IMR-90 (cell line): ENCODE measurements at regions not wholly inside any gene's neighbourhood (a gene's known extent, or its start where the extent isn't known, plus 50 kb on each side); places are given as distances from the start of the nearest gene placed in this dataset.

Experiments
- ATAC-seq: fragments of 200-7000 bp; cut with Tn5 transposase; 2 replicates; pipeline ENCODE4 v1.9.1; 2020; ENCODE audit warnings: low read depth, mild to moderate bottlenecking, moderate library complexity
- BruUV-seq: library from RNA; stranded (reverse); fragments of 400-500 nt; replicated peaks from 2 replicates; lab custom pipeline; 2021; lab: Mats Ljungman, UMichigan
- CTCF ChIA-PET: fragments of 300-600 bp; formaldehyde crosslinking; extraction: SDS; loops from one replicate; lab custom pipeline; 2021; ENCODE audit warnings: antibody characterized with exemption; lab: Yijun Ruan, JAX
- POLR2A ChIA-PET: fragments of 300-600 bp; sonication (Branson Sonifier 250); formaldehyde crosslinking; loops from one replicate; lab custom pipeline; 2022; ENCODE audit warnings: antibody characterized with exemption; ENCODE audit not compliant: unreplicated experiment; lab: Charles Lee
- DNase-seq: peaks from one replicate; pipeline ENCODE4 v3.0.0; 2013
- H2AFZ ChIP-seq: replicated peaks from 2 replicates; pipeline ENCODE3; 2013; ENCODE audit warnings: low read length, mild to moderate bottlenecking; ENCODE audit not compliant: poor library complexity
- H2AK5ac ChIP-seq: 2 replicates; pipeline ENCODE4 v1.6.1; 2013; ENCODE audit warnings: low read depth, low read length, inconsistent platforms
- H2AK9ac ChIP-seq: replicated peaks from 2 replicates; pipeline ENCODE3; 2013; ENCODE audit warnings: mild to moderate bottlenecking, low read depth, low read length, moderate library complexity; ENCODE audit not compliant: poor library complexity
- H2BK120ac ChIP-seq: 2 replicates; pipeline ENCODE4 v1.6.1; 2013; ENCODE audit warnings: low read depth, low read length, inconsistent platforms
- H2BK15ac ChIP-seq: 3 replicates; pipeline ENCODE4 v1.6.1; 2013; ENCODE audit warnings: low read depth, low read length, inconsistent platforms
- H2BK20ac ChIP-seq: 2 replicates; pipeline ENCODE4 v1.6.1; 2013; ENCODE audit warnings: low read depth, mild to moderate bottlenecking, inconsistent platforms, low read length, moderate library complexity
- H2BK5ac ChIP-seq: 2 replicates; pipeline ENCODE4 v1.6.1; 2013; ENCODE audit warnings: mild to moderate bottlenecking, low read depth, low read length, inconsistent platforms; ENCODE audit not compliant: poor library complexity, severe bottlenecking
- H3K14ac ChIP-seq: replicated peaks from 2 replicates; pipeline ENCODE4 v1.6.1; 2013; ENCODE audit warnings: low read depth, low read length, inconsistent platforms
- H3K18ac ChIP-seq: 2 replicates; pipeline ENCODE4 v1.6.1; 2013; ENCODE audit warnings: low read depth, low read length, control low read depth
- H3K23ac ChIP-seq: 2 replicates; pipeline ENCODE4 v1.6.1; 2013; ENCODE audit warnings: low read depth, low read length, inconsistent platforms
- H3K27ac ChIP-seq: 2 replicates; pipeline ENCODE4 v1.5.1; 2013; ENCODE audit warnings: mild to moderate bottlenecking, control low read depth, low read length; ENCODE audit not compliant: insufficient read depth
- H3K27me3 ChIP-seq: 2 replicates; pipeline ENCODE4 v1.6.1; 2013; ENCODE audit warnings: low read length; ENCODE audit not compliant: control insufficient read depth, insufficient read depth
- H3K36me3 ChIP-seq: 2 replicates; pipeline ENCODE4 v1.6.1; 2013; ENCODE audit warnings: low read length, mixed read lengths; ENCODE audit not compliant: control insufficient read depth, insufficient read depth
- H3K4ac ChIP-seq: 2 replicates; pipeline ENCODE4 v1.6.1; 2013; ENCODE audit warnings: low read depth, low read length, inconsistent platforms
- H3K4me1 ChIP-seq: 2 replicates; pipeline ENCODE4 v1.6.1; 2013; ENCODE audit warnings: low read length, mixed read lengths; ENCODE audit not compliant: control insufficient read depth, insufficient read depth
- H3K4me2 ChIP-seq: 2 replicates; pipeline ENCODE4 v1.6.1; 2013; ENCODE audit warnings: low read depth, mild to moderate bottlenecking, control low read depth, low read length, moderate library complexity
- H3K4me3 ChIP-seq: 2 replicates; pipeline ENCODE4 v1.5.1; 2013; ENCODE audit warnings: low read depth, mild to moderate bottlenecking, control low read depth, low read length, moderate library complexity; ENCODE audit not compliant: insufficient read depth
- H3K56ac ChIP-seq: 2 replicates; pipeline ENCODE4 v1.6.1; 2013; ENCODE audit warnings: low read length, inconsistent platforms; ENCODE audit not compliant: insufficient read depth; ENCODE audit errors: extremely low read depth
- H3K79me1 ChIP-seq, 2 experiments: 2 replicates each; pipeline ENCODE4 v1.6.1; 2013; ENCODE audit warnings: low read length in 2 of 2, inconsistent platforms in 1 of 2, low read depth in 1 of 2
- H3K9ac ChIP-seq: 2 replicates; pipeline ENCODE4 v1.6.1; 2013; ENCODE audit warnings: low read depth, low read length, control low read depth
- H3K9me1 ChIP-seq: 2 replicates; pipeline ENCODE4 v1.6.1; 2013; ENCODE audit warnings: low read length, inconsistent platforms; ENCODE audit not compliant: insufficient read depth
- H3K9me3 ChIP-seq: 2 replicates; pipeline ENCODE4 v1.6.1; 2013; ENCODE audit warnings: low read length; ENCODE audit not compliant: control insufficient read depth, insufficient read depth
- H4K20me1 ChIP-seq: 2 replicates; pipeline ENCODE4 v1.6.1; 2013; ENCODE audit warnings: low read length, inconsistent platforms; ENCODE audit not compliant: insufficient read depth
- H4K5ac ChIP-seq: 2 replicates; pipeline ENCODE4 v1.6.1; 2013; ENCODE audit warnings: mild to moderate bottlenecking, low read depth, low read length, control low read depth
- H4K8ac ChIP-seq, 2 experiments: 2 replicates each; pipeline ENCODE4 v1.6.1; 2013; ENCODE audit warnings: low read depth in 2 of 2, low read length in 2 of 2, control low read depth in 1 of 2, inconsistent platforms in 1 of 2
- H4K91ac ChIP-seq: 2 replicates; pipeline ENCODE4 v1.6.1; 2013; ENCODE audit warnings: low read depth, low read length, inconsistent platforms; ENCODE audit not compliant: insufficient read depth
- BHLHE40 ChIP-seq: fragments of 150-350 bp; IDR thresholded peaks from 2 replicates; pipeline ENCODE4 v1.6.1; 2016; ENCODE audit warnings: mild to moderate bottlenecking, low read depth, low read length
- CEBPB ChIP-seq: IDR thresholded peaks from 2 replicates; pipeline ENCODE4 v1.6.1; 2012; ENCODE audit warnings: low read depth, low read length, improper control_type of control experiment
- CHD1 ChIP-seq: IDR thresholded peaks from 2 replicates; pipeline ENCODE4 v1.6.1; 2012; ENCODE audit warnings: low read depth, low read length, improper control_type of control experiment
- MAFK ChIP-seq: IDR thresholded peaks from 2 replicates; pipeline ENCODE4 v1.6.1; 2012; ENCODE audit warnings: low read depth, low read length, improper control_type of control experiment
- MAZ ChIP-seq: IDR thresholded peaks from 2 replicates; pipeline ENCODE4 v1.6.1; 2012; ENCODE audit warnings: low read depth, mild to moderate bottlenecking, low read length, improper control_type of control experiment, moderate library complexity, borderline replicate concordance
- MXI1 ChIP-seq: IDR thresholded peaks from 2 replicates; pipeline ENCODE4 v1.6.1; 2012; ENCODE audit warnings: low read depth, mild to moderate bottlenecking, low read length, moderate library complexity, borderline replicate concordance
- NFE2L2 ChIP-seq: fragments of 150-350 bp; IDR thresholded peaks from 2 replicates; pipeline ENCODE4 v1.6.1; 2016; ENCODE audit warnings: low read depth, mild to moderate bottlenecking, low read length
- POLR2A ChIP-seq: IDR thresholded peaks from 2 replicates; pipeline ENCODE4 v1.6.1; 2012; ENCODE audit warnings: mild to moderate bottlenecking, low read depth, low read length
- RAD21 ChIP-seq: IDR thresholded peaks from 2 replicates; pipeline ENCODE4 v1.6.1; 2012; ENCODE audit warnings: low read length, improper control_type of control experiment
- RCOR1 ChIP-seq: IDR thresholded peaks from 2 replicates; pipeline ENCODE4 v1.6.1; 2012; ENCODE audit warnings: mild to moderate bottlenecking, low read length, improper control_type of control experiment; ENCODE audit not compliant: insufficient replicate concordance
- RFX5 ChIP-seq: IDR thresholded peaks from 2 replicates; pipeline ENCODE4 v1.8.0; 2012; ENCODE audit warnings: low read depth, mild to moderate bottlenecking, low read length, moderate library complexity
- SMC3 ChIP-seq: fragments of 150-350 bp; IDR thresholded peaks from 2 replicates; pipeline ENCODE4 v1.6.1; 2016; ENCODE audit warnings: low read depth, mild to moderate bottlenecking, antibody characterized with exemption, low read length, moderate library complexity
- WGBS, 2 experiments: methylation state at CpG; one replicate each; pipeline versions ENCODE4 v1.1.5 to v1.1.7; 2013; ENCODE audit warnings: missing lambda C conversion rate in 2 of 2; ENCODE audit not compliant: insufficient read length in 1 of 2; ENCODE audit errors: extremely low coverage in 2 of 2; 5-methylcytosine and 5-hydroxymethylcytosine counted together
- dilution Hi-C: fragments of 300-500 bp; cut with HindIII; formaldehyde crosslinking; loops from one replicate; pipeline ENCODE4 v1.14.3; 2018; ENCODE audit warnings: low sequenced_read_pairs; ENCODE audit not compliant: unreplicated experiment
- in situ Hi-C: fragments of 300-500 bp; cut with MboI; formaldehyde crosslinking; loops from 3 replicates; pipeline ENCODE4 v1.14.3; 2019; ENCODE audit warnings: low sequenced_read_pairs, inconsistent platforms, mixed read lengths
- intact Hi-C: fragments of 100-400 bp; cut with micrococcal nuclease; formaldehyde crosslinking; loops from 2 replicates; pipeline ENCODE4 v1.10.0; 2022
- TF ChIP-seq, protein P1 (sequence below): fragments of 150-350 bp; IDR thresholded peaks from 2 replicates; pipeline ENCODE4 v1.6.1; 2017; ENCODE audit warnings: mild to moderate bottlenecking, antibody characterized with exemption, low read length, low read depth
- TF ChIP-seq, protein P2 (sequence below): fragments of 150-350 bp; IDR thresholded peaks from 2 replicates; pipeline ENCODE4 v1.6.1; 2016; ENCODE audit warnings: low read depth, mild to moderate bottlenecking, low read length, moderate library complexity, borderline replicate concordance
- TF ChIP-seq, protein P3 (sequence below): conservative IDR thresholded peaks from 2 replicates; pipeline ENCODE4 v1.5.1; 2012; ENCODE audit warnings: mild to moderate bottlenecking, low read depth, low read length, improper control_type of control experiment

DNA sequence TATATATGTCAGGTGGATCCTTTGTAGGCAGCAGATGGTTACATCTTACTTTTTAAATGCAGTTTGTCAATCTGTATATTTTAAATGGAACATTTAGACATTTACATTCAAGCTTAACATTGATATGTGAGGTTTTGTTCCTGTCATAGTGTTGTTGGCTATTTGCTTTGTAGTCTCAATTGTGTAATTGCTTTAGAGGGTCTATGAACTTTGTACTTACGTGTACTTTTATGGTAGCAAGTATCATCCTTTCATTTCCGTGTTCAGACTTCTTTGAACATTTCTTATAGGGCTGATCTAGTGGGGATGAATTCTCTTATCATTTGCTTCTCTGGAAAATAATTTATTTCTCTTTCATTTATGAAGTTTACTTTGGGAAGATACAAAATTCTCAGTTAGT lies 656.0 kb downstream of the OTOL1 start:
- Histone ChIP-seq H3K4me3 (no peak overlapping the region), H4K5ac (no peak overlapping the region), H2BK5ac (no peak overlapping the region), H2AK9ac (no peak overlapping the region), H2AK5ac (no peak overlapping the region), H2BK15ac (no peak overlapping the region), H3K14ac (no peak overlapping the region), H3K4me1 (no peaks in the 10 kb centered on the region), H3K27me3 (no peaks in the 10 kb centered on the region), H3K23ac (no peak overlapping the region), H3K9ac (no peak overlapping the region), H3K27ac (no peak overlapping the region), H3K4ac (no peak overlapping the region), H2BK20ac (no peak overlapping the region), H4K91ac (no peak overlapping the region), H2AFZ (no peak overlapping the region), H2BK120ac (no peak overlapping the region), H4K20me1 (no peaks in the 10 kb centered on the region), H3K56ac (no peak overlapping the region), H3K9me1 (no peaks in the 10 kb centered on the region), H3K79me1 (no peaks in the 10 kb centered on the region), H3K9me3 (no peaks in the 10 kb centered on the region), H3K4me2 (no peak overlapping the region), H3K18ac (no peak overlapping the region), H4K8ac (no peak overlapping the region), H3K36me3 (no peaks in the 10 kb centered on the region)
- TF ChIP-seq POLR2A (no peak), RCOR1 (no peak), CHD1 (no peak), MXI1 (no peak), CEBPB (no peak), NFE2L2 (no peak), RAD21 (no peak), BHLHE40 (no peak), MAFK (no peak), SMC3 (no peak), MAZ (no peak), RFX5 (no peak)
- TF ChIP-seq, protein P1, sequence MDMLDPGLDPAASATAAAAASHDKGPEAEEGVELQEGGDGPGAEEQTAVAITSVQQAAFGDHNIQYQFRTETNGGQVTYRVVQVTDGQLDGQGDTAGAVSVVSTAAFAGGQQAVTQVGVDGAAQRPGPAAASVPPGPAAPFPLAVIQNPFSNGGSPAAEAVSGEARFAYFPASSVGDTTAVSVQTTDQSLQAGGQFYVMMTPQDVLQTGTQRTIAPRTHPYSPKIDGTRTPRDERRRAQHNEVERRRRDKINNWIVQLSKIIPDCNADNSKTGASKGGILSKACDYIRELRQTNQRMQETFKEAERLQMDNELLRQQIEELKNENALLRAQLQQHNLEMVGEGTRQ = no peak
- TF ChIP-seq, protein P2, sequence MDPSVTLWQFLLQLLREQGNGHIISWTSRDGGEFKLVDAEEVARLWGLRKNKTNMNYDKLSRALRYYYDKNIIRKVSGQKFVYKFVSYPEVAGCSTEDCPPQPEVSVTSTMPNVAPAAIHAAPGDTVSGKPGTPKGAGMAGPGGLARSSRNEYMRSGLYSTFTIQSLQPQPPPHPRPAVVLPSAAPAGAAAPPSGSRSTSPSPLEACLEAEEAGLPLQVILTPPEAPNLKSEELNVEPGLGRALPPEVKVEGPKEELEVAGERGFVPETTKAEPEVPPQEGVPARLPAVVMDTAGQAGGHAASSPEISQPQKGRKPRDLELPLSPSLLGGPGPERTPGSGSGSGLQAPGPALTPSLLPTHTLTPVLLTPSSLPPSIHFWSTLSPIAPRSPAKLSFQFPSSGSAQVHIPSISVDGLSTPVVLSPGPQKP = no peak
- TF ChIP-seq, protein P3, sequence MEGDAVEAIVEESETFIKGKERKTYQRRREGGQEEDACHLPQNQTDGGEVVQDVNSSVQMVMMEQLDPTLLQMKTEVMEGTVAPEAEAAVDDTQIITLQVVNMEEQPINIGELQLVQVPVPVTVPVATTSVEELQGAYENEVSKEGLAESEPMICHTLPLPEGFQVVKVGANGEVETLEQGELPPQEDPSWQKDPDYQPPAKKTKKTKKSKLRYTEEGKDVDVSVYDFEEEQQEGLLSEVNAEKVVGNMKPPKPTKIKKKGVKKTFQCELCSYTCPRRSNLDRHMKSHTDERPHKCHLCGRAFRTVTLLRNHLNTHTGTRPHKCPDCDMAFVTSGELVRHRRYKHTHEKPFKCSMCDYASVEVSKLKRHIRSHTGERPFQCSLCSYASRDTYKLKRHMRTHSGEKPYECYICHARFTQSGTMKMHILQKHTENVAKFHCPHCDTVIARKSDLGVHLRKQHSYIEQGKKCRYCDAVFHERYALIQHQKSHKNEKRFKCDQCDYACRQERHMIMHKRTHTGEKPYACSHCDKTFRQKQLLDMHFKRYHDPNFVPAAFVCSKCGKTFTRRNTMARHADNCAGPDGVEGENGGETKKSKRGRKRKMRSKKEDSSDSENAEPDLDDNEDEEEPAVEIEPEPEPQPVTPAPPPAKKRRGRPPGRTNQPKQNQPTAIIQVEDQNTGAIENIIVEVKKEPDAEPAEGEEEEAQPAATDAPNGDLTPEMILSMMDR = no peak
- WGBS, 2 experiments = no CpG with 5 or more reads among the region's 2 CpGs
- DNase-seq = no peak
- dilution Hi-C loops (no loop called here), in situ Hi-C loops (no loop called here), intact Hi-C loops (no loop called here)
- POLR2A ChIA-PET = no interaction called here
- CTCF ChIA-PET = no interaction called here
- BruUV-seq = no TSS peak
- ATAC-seq = no peak
